ENCODE measurements at regions not wholly inside any gene's neighbourhood (a gene's known extent, or its start where the extent isn't known, plus 50 kb on each side); places are given as distances from the start of the nearest gene placed in this dataset.

- TF ChIP-seq SP2 (IDR thresholded peaks at IDR 0.05; ENCODE audit: low read length) (no peak), GTF2F1 (IDR thresholded peaks at IDR 0.05; ENCODE audit: borderline replicate concordance, low read depth, low read length) (no peak)
Observed at GRCh38 chr5:153005711-153006110, 484.8 kb upstream of the GRIA1 start (continued).
